ENCODE measurements at regions not wholly inside any gene's neighbourhood (a gene's known extent, or its start where the extent isn't known, plus 50 kb on each side); places are given as distances from the start of the nearest gene placed in this dataset.

GRCh38 chr10:23723796-23724195 lies 284.9 kb downstream of the OTUD1 start:
- ATAC-seq (no peak), DNase-seq (no peak)
- no peak for TF ChIP-seq CTCF (IDR thresholded peaks at IDR 0.05)
- no peak overlapping the region for H3K27ac ChIP-seq (ENCODE audit: low read length)
- intact Hi-C loops (cut with micrococcal nuclease), result no loop called here
- H3K36me3 Mint-ChIP-seq, result no peaks in the 10 kb centered on the region
- no peaks in the 10 kb centered on the region for H3K27me3 Mint-ChIP-seq (ENCODE audit: low read depth in 2 of 2)
- H3K4me1 Mint-ChIP-seq, result no peaks in the 10 kb centered on the region
- H3K9me3 Mint-ChIP-seq, result peaks cover 4 to 7% of the 10 kb centered on the region in 2 donors
- no peaks in the 10 kb centered on the region for H3K27me3 ChIP-seq (ENCODE audit: control insufficient read depth, insufficient read depth, low read length)
- H3K4me3 Mint-ChIP-seq, result no peak overlapping the region
- no peaks in the 10 kb centered on the region for H3K4me1 ChIP-seq (ENCODE audit: control insufficient read depth, insufficient read depth, low read length)
- no peaks in the 10 kb centered on the region for H3K9me3 ChIP-seq (ENCODE audit: control insufficient read depth, insufficient read depth, low read length)
- no peak overlapping the region for H3K4me3 ChIP-seq (ENCODE audit: low read length)
- no peak overlapping the region for H3K27ac Mint-ChIP-seq
- H3K36me3 ChIP-seq (ENCODE audit: control insufficient read depth, insufficient read depth, low read length), result no peaks in the 10 kb centered on the region
- WGBS (ENCODE audit: insufficient coverage), result 85% methylated on average over 6 of the region's 6 CpGs

- no peaks in the 10 kb centered on the region for H3K27me3 Mint-ChIP-seq (ENCODE audit: low read depth in 2 of 2)
- no CpG with 5 or more reads among the region's 1 CpG for WGBS (ENCODE audit: insufficient coverage)
- no peaks in the 10 kb centered on the region for H3K27me3 ChIP-seq (ENCODE audit: control insufficient read depth, insufficient read depth, low read length)
- no peak for DNase-seq
- no peak overlapping the region for H3K4me3 Mint-ChIP-seq
- TF ChIP-seq CTCF (IDR thresholded peaks at IDR 0.05), result no peak
- H3K4me1 Mint-ChIP-seq, result no peaks in the 10 kb centered on the region
- H3K9me3 ChIP-seq (ENCODE audit: control insufficient read depth, insufficient read depth, low read length), result no peaks in the 10 kb centered on the region
- H3K36me3 ChIP-seq (ENCODE audit: control insufficient read depth, insufficient read depth, low read length), result no peaks in the 10 kb centered on the region
- H3K27ac ChIP-seq (ENCODE audit: low read length), result no peak overlapping the region
- intact Hi-C loops (cut with micrococcal nuclease), result no loop called here
- H3K36me3 Mint-ChIP-seq, result no peaks in the 10 kb centered on the region
- H3K4me3 ChIP-seq (ENCODE audit: low read length), result no peak overlapping the region
- ATAC-seq, result no peak
- peaks cover 6 to 7% of the 10 kb centered on the region in 2 donors for H3K9me3 Mint-ChIP-seq
- no peaks in the 10 kb centered on the region for H3K4me1 ChIP-seq (ENCODE audit: control insufficient read depth, insufficient read depth, low read length)
- H3K27ac Mint-ChIP-seq, result no peak overlapping the region
These were observed 286.7 kb downstream of the OTUD1 start for GRCh38 chr10:23725548-23725947.

- Histone ChIP-seq H3K36me3 (ENCODE audit: control insufficient read depth, insufficient read depth, low read length) (no peaks in the 10 kb centered on the region), H3K27ac (ENCODE audit: low read length) (no peak overlapping the region), H3K4me1 (ENCODE audit: control insufficient read depth, insufficient read depth, low read length) (no peaks in the 10 kb centered on the region), H3K9me3 (ENCODE audit: control insufficient read depth, insufficient read depth, low read length) (no peaks in the 10 kb centered on the region), H3K27me3 (ENCODE audit: control insufficient read depth, insufficient read depth, low read length) (no peaks in the 10 kb centered on the region), H3K4me3 (ENCODE audit: low read length) (no peak overlapping the region)
- Mint-ChIP-seq H3K9me3 (peaks cover 12 to 18% of the 10 kb centered on the region in 2 donors), H3K27me3 (ENCODE audit: low read depth in 2 of 2) (no peaks in the 10 kb centered on the region), H3K36me3 (no peaks in the 10 kb centered on the region), H3K4me1 (no peaks in the 10 kb centered on the region), H3K4me3 (no peak overlapping the region), H3K27ac (no peak overlapping the region)
- WGBS (ENCODE audit: insufficient coverage), result 53% methylated on average over 2 of the region's 2 CpGs
- TF ChIP-seq CTCF (IDR thresholded peaks at IDR 0.05), result no peak
- peak in 1 of 3 donors; percentile 25 for ATAC-seq
- no peak for DNase-seq
- intact Hi-C loops (cut with micrococcal nuclease), result no loop called here
These were observed 303.5 kb downstream of the OTUD1 start for GRCh38 chr10:23742368-23742767.

GRCh38 chr10:23742807-23743206 lies 303.9 kb downstream of the OTUD1 start:
- Histone ChIP-seq H3K4me1 (ENCODE audit: control insufficient read depth, insufficient read depth, low read length) (no peaks in the 10 kb centered on the region), H3K4me3 (ENCODE audit: low read length) (no peak overlapping the region), H3K9me3 (ENCODE audit: control insufficient read depth, insufficient read depth, low read length) (no peaks in the 10 kb centered on the region), H3K27me3 (ENCODE audit: control insufficient read depth, insufficient read depth, low read length) (no peaks in the 10 kb centered on the region), H3K36me3 (ENCODE audit: control insufficient read depth, insufficient read depth, low read length) (no peaks in the 10 kb centered on the region), H3K27ac (ENCODE audit: low read length) (no peak overlapping the region)
- Mint-ChIP-seq H3K9me3 (peaks cover 12 to 19% of the 10 kb centered on the region in 2 donors), H3K4me3 (no peak overlapping the region), H3K4me1 (no peaks in the 10 kb centered on the region), H3K27me3 (ENCODE audit: low read depth in 2 of 2) (no peaks in the 10 kb centered on the region), H3K27ac (no peak overlapping the region), H3K36me3 (no peaks in the 10 kb centered on the region)
- TF ChIP-seq CTCF (IDR thresholded peaks at IDR 0.05), result no peak
- DNase-seq (no peak), ATAC-seq (no peak)
- intact Hi-C loops (cut with micrococcal nuclease), result no loop called here
- 73% methylated on average over 1 of the region's 1 CpG for WGBS (ENCODE audit: insufficient coverage)

All from natural killer cell (primary cell).